Stomach (tissue), 4 donors: ENCODE measurements at regions not wholly inside any gene's neighbourhood (a gene's known extent, or its start where the extent isn't known, plus 50 kb on each side); places are given as distances from the start of the nearest gene placed in this dataset.

ENCODE experiments used
- CTCF ChIP-seq, 7 experiments: fragments of 450-650 bp in 4 of 7; fragments of 200-600 bp in 3 of 7; sonication (generic) in 3 of 7; IDR thresholded peaks; one replicate each; pipeline ENCODE4 v1.5.1; 2016 to 2019; ENCODE audit warnings: antibody characterized with exemption in 7 of 7, control low read depth in 2 of 7, mild to moderate bottlenecking in 1 of 7
- POLR2A ChIP-seq, 4 donors: fragments of 450-650 bp; IDR thresholded peaks; one replicate each; pipeline ENCODE4 v1.6.1; 2016; ENCODE audit warnings: antibody characterized with exemption in 4 of 4, control low read depth in 2 of 4, mild to moderate bottlenecking in 1 of 4, moderate library complexity in 1 of 4
- POLR2AphosphoS5 ChIP-seq, 3 donors: sonication (generic); formaldehyde crosslinking; IDR thresholded peaks; one replicate each; pipeline ENCODE4 v1.6.1; 2016; ENCODE audit warnings: antibody characterized with exemption in 3 of 3

- TF ChIP-seq CTCF (IDR thresholded peaks at IDR 0.05) (no peak), POLR2A (IDR thresholded peaks at IDR 0.05) (no peak), POLR2AphosphoS5 (IDR thresholded peaks at IDR 0.05) (no peak)
Observed at GRCh38 chr6:49257549-49257948, 205.5 kb downstream of the MMUT start.
